ENCODE measurements at regions not wholly inside any gene's neighbourhood (a gene's known extent, or its start where the extent isn't known, plus 50 kb on each side); places are given as distances from the start of the nearest gene placed in this dataset.

DNA sequence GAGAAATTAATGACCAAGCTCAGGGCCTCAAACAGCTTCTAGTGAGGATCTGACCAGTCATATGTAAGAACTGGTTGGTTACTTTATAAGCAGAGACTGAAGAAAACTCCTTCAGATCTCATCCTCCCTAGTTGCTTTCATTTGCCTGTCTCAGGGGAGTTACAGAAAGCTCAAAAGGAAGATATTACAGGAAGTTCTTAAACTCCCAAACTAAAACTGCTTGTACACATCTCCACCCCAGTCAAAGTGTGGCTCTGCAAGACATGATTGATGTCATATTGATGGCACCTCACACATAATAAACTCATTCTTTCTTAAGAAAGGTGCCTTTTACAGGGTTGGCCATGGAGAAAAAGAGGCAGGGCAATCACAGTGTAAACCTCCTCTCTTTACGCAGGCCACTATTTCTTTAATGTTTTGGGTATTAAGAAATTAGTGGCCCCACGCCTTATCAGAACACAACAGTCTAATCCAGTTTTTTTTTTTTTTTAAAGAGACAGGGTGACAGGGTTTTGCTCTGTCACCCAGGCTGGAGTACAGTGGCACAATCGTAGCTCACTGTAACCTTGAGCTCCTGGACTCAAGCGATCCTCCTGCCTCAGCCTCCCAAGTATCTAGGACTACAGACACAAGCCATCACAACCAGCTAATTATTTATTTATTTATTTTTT lies 62.6 kb upstream of the STK17B start:
- TF ChIP-seq, protein P1, sequence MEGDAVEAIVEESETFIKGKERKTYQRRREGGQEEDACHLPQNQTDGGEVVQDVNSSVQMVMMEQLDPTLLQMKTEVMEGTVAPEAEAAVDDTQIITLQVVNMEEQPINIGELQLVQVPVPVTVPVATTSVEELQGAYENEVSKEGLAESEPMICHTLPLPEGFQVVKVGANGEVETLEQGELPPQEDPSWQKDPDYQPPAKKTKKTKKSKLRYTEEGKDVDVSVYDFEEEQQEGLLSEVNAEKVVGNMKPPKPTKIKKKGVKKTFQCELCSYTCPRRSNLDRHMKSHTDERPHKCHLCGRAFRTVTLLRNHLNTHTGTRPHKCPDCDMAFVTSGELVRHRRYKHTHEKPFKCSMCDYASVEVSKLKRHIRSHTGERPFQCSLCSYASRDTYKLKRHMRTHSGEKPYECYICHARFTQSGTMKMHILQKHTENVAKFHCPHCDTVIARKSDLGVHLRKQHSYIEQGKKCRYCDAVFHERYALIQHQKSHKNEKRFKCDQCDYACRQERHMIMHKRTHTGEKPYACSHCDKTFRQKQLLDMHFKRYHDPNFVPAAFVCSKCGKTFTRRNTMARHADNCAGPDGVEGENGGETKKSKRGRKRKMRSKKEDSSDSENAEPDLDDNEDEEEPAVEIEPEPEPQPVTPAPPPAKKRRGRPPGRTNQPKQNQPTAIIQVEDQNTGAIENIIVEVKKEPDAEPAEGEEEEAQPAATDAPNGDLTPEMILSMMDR (IDR thresholded peaks at IDR 0.05 in 2 of 3, conservative IDR thresholded peaks at IDR 0.05 in 1 of 3; ENCODE audit: borderline replicate concordance in 1 of 3, insufficient read depth in 1 of 3, low read depth in 2 of 3, low read length in 2 of 3), result no peak
- TF ChIP-seq, protein P2, sequence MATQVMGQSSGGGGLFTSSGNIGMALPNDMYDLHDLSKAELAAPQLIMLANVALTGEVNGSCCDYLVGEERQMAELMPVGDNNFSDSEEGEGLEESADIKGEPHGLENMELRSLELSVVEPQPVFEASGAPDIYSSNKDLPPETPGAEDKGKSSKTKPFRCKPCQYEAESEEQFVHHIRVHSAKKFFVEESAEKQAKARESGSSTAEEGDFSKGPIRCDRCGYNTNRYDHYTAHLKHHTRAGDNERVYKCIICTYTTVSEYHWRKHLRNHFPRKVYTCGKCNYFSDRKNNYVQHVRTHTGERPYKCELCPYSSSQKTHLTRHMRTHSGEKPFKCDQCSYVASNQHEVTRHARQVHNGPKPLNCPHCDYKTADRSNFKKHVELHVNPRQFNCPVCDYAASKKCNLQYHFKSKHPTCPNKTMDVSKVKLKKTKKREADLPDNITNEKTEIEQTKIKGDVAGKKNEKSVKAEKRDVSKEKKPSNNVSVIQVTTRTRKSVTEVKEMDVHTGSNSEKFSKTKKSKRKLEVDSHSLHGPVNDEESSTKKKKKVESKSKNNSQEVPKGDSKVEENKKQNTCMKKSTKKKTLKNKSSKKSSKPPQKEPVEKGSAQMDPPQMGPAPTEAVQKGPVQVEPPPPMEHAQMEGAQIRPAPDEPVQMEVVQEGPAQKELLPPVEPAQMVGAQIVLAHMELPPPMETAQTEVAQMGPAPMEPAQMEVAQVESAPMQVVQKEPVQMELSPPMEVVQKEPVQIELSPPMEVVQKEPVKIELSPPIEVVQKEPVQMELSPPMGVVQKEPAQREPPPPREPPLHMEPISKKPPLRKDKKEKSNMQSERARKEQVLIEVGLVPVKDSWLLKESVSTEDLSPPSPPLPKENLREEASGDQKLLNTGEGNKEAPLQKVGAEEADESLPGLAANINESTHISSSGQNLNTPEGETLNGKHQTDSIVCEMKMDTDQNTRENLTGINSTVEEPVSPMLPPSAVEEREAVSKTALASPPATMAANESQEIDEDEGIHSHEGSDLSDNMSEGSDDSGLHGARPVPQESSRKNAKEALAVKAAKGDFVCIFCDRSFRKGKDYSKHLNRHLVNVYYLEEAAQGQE (IDR thresholded peaks at IDR 0.05; ENCODE audit: low read depth), result no peak
- no peak for TF ChIP-seq EZH2 (IDR thresholded peaks at IDR 0.05)
- TF ChIP-seq JUND (IDR thresholded peaks at IDR 0.05), result no peak
- TF ChIP-seq TCF7L2 (IDR thresholded peaks at IDR 0.05; ENCODE audit: borderline replicate concordance, extremely low read depth, insufficient read depth, insufficient read length), result no peak
- TF ChIP-seq MAX (IDR thresholded peaks at IDR 0.05), result no peak
- TF ChIP-seq YY1 (IDR thresholded peaks at IDR 0.05; ENCODE audit: extremely low read depth, insufficient replicate concordance, low read depth, low read length), result no peak
- TF ChIP-seq POLR2A (IDR thresholded peaks at IDR 0.05; ENCODE audit: borderline replicate concordance, extremely low read depth, insufficient read depth, insufficient read length), result no peak
- TF ChIP-seq POLR2AphosphoS5 (IDR thresholded peaks at IDR 0.05; ENCODE audit: low read depth, low read length), result no peak
- no peak for TF ChIP-seq CBX3 (IDR thresholded peaks at IDR 0.05; ENCODE audit: low read depth)
- no peak for TF ChIP-seq EZH2phosphoT487 (IDR thresholded peaks at IDR 0.05; ENCODE audit: borderline replicate concordance)
- TF ChIP-seq SRF (IDR thresholded peaks at IDR 0.05; ENCODE audit: low read depth), result no peak
- no peak for TF ChIP-seq CEBPB (IDR thresholded peaks at IDR 0.05; ENCODE audit: low read depth)

All from HCT116 (cell line).